Prostate gland (tissue), 2 donors: ENCODE measurements at regions not wholly inside any gene's neighbourhood (a gene's known extent, or its start where the extent isn't known, plus 50 kb on each side); places are given as distances from the start of the nearest gene placed in this dataset.

Experiments
- DNase-seq: peaks from one replicate; pipeline ENCODE4 v3.0.0-alpha.2; 2019; ENCODE audit warnings: low spot score
- H3K27ac ChIP-seq, 2 donors: fragments of 200-600 bp; sonication (generic); 2 replicates each; pipeline ENCODE4 v1.5.1; 2017 to 2019
- H3K27me3 ChIP-seq: fragments of 200-600 bp; sonication (generic); replicated peaks from 2 replicates; pipeline ENCODE4 v1.5.1; 2019; ENCODE audit not compliant: insufficient read depth
- H3K36me3 ChIP-seq, 2 donors: fragments of 200-600 bp; sonication (generic); 1 replicate in 1 of 2; 2 replicates in 1 of 2; pipeline versions ENCODE4 v1.5.1 to v1.8.1; 2017 to 2019
- H3K4me1 ChIP-seq: fragments of 200-600 bp; sonication (generic); replicated peaks from 2 replicates; pipeline ENCODE4 v1.5.1; 2019
- H3K4me3 ChIP-seq, 2 donors: fragments of 200-600 bp; sonication (generic); 2 replicates each; pipeline ENCODE4 v1.5.1; 2017 to 2019
- H3K9me3 ChIP-seq: fragments of 200-600 bp; sonication (generic); 2 replicates; pipeline ENCODE4 v1.5.1; 2017
- CTCF ChIP-seq, 4 experiments: fragments of 200-600 bp in 2 of 4; fragments of 450-650 bp in 2 of 4; sonication (generic) in 2 of 4; IDR thresholded peaks; 1 replicate in 3 of 4; 2 replicates in 1 of 4; pipeline ENCODE4 v1.5.1; 2016 to 2019; ENCODE audit warnings: antibody characterized with exemption in 4 of 4, mild to moderate bottlenecking in 2 of 4, moderate library complexity in 2 of 4
- POLR2A ChIP-seq: fragments of 450-650 bp; IDR thresholded peaks from one replicate; pipeline ENCODE4 v1.6.1; 2016; ENCODE audit warnings: antibody characterized with exemption, mild to moderate bottlenecking
- POLR2AphosphoS5 ChIP-seq: sonication (generic); formaldehyde crosslinking; IDR thresholded peaks from one replicate; pipeline ENCODE4 v1.6.1; 2017; ENCODE audit warnings: antibody characterized with exemption
- WGBS: methylation state at CpG from one replicate; pipeline ENCODE4 v1.1.5; 2018; 5-methylcytosine and 5-hydroxymethylcytosine counted together
- intact Hi-C: fragments of 100-400 bp; cut with DNase I; formaldehyde crosslinking; loops from one replicate; pipeline ENCODE4 v1.14.2; 2022

GRCh38 chr5:60417500-60418181 is 282.3 kb downstream of the DEPDC1B start:
- intact Hi-C loops = no loop called here
- TF ChIP-seq CTCF (IDR thresholded peaks at IDR 0.05) (no peak), POLR2A (no peak), POLR2AphosphoS5 (no peak)
- H3K4me3 ChIP-seq = no peak overlapping the region
- no peak overlapping the region for H3K27ac ChIP-seq
- H3K36me3 ChIP-seq = no peaks in the 10 kb centered on the region
- no peaks in the 10 kb centered on the region for H3K27me3 ChIP-seq
- WGBS = 55% methylated on average over 3 of the region's 3 CpGs
- peaks cover 3% of the 10 kb centered on the region for H3K4me1 ChIP-seq
- no peak for DNase-seq
- H3K9me3 ChIP-seq = no peaks in the 10 kb centered on the region

- no peak overlapping the region for H3K4me3 ChIP-seq
- intact Hi-C loops = no loop called here
- DNase-seq = no peak
- H3K9me3 ChIP-seq = no peaks in the 10 kb centered on the region
- no peak overlapping the region for H3K27ac ChIP-seq
- no peaks in the 10 kb centered on the region for H3K27me3 ChIP-seq
- TF ChIP-seq CTCF (IDR thresholded peaks at IDR 0.05) (no peak), POLR2A (no peak), POLR2AphosphoS5 (no peak)
- H3K36me3 ChIP-seq = no peaks in the 10 kb centered on the region
- 97% methylated on average over 23 of the region's 23 CpGs for WGBS
- peaks cover 3% of the 10 kb centered on the region for H3K4me1 ChIP-seq
Measured at GRCh38 chr5:60415443-60415842, 284.5 kb downstream of the DEPDC1B start.

GRCh38 chr5:60410427-60410826 is 289.5 kb downstream of the DEPDC1B start:
- Histone ChIP-seq H3K36me3 (no peaks in the 10 kb centered on the region), H3K4me3 (no peak overlapping the region), H3K4me1 (peaks cover under 1% of the 10 kb centered on the region), H3K27me3 (no peaks in the 10 kb centered on the region), H3K9me3 (no peaks in the 10 kb centered on the region), H3K27ac (no peak overlapping the region)
- TF ChIP-seq CTCF (IDR thresholded peaks at IDR 0.05) (no peak), POLR2A (no peak), POLR2AphosphoS5 (no peak)
- WGBS = 100% methylated on average over 1 of the region's 1 CpG
- DNase-seq = no peak
- intact Hi-C loops = no loop called here

- Histone ChIP-seq H3K4me1 (peaks cover 5% of the 10 kb centered on the region), H3K36me3 (no peaks in the 10 kb centered on the region), H3K27ac (peak overlapping the region; percentile 35 to 59), H3K9me3 (no peaks in the 10 kb centered on the region), H3K27me3 (no peaks in the 10 kb centered on the region), H3K4me3 (no peak overlapping the region)
- no peak for TF ChIP-seq POLR2A
- no peak for TF ChIP-seq CTCF (IDR thresholded peaks at IDR 0.05)
- no peak for TF ChIP-seq POLR2AphosphoS5
- WGBS = 48% methylated on average over 1 of the region's 1 CpG
- DNase-seq = no peak
- intact Hi-C loops = no loop called here
Measured at GRCh38 chr5:60404171-60404570, 295.8 kb downstream of the DEPDC1B start.

- H3K36me3 ChIP-seq = no peaks in the 10 kb centered on the region
- no peak for TF ChIP-seq CTCF (IDR thresholded peaks at IDR 0.05)
- no peak for TF ChIP-seq POLR2A
- peak; percentile 67 for TF ChIP-seq POLR2AphosphoS5
- peak overlapping the region; percentile 35 to 59 for H3K27ac ChIP-seq
- H3K4me1 ChIP-seq = peaks cover 5% of the 10 kb centered on the region
- H3K4me3 ChIP-seq = no peak overlapping the region
- DNase-seq = peak; percentile 49
- 12% methylated on average over 1 of the region's 1 CpG for WGBS
- H3K27me3 ChIP-seq = no peaks in the 10 kb centered on the region
- intact Hi-C loops = no loop called here
- no peaks in the 10 kb centered on the region for H3K9me3 ChIP-seq
Measured at GRCh38 chr5:60403343-60404006, 296.5 kb downstream of the DEPDC1B start.
